Naive thymus-derived CD8-positive, alpha-beta T cell (primary cell): ENCODE measurements at regions not wholly inside any gene's neighbourhood (a gene's known extent, or its start where the extent isn't known, plus 50 kb on each side); places are given as distances from the start of the nearest gene placed in this dataset.
A peak's percentile ranks its signal among the peaks of the same experiment; 100 is the strongest.

Experiments
- ATAC-seq, 2 donors: fragments of 150-1000 bp; cut with Tn5 transposase in 1 of 2; sonication (Bioruptor Pico), chemical (Tn5 transposase) in 1 of 2; 1 replicate in 1 of 2; 2 replicates in 1 of 2; pipeline ENCODE4 v1.10.0; 2021; ENCODE audit warnings: mild to moderate bottlenecking in 2 of 2, moderate library complexity in 2 of 2
- POLR2A ChIA-PET: fragments of 350-600 bp; sonication (Branson Sonifier 250); formaldehyde crosslinking; loops from one replicate; lab custom pipeline; 2021; ENCODE audit warnings: antibody characterized with exemption; lab: Charles Lee
- DNase-seq, 10 donors: peaks; one replicate each; pipeline versions ENCODE4 v3.0.0 to v3.0.0-alpha.2; 2020 to 2022
- H3K27ac Mint-ChIP-seq, 10 donors: one replicate each; pipeline ENCODE4 v1.8.0; 2020 to 2022; ENCODE audit warnings: mild to moderate bottlenecking in 10 of 10, mixed read lengths in 10 of 10, moderate library complexity in 4 of 10, inconsistent platforms in 1 of 10
- H3K27me3 Mint-ChIP-seq, 5 donors: one replicate each; pipeline ENCODE4 v1.8.0; 2021 to 2022; ENCODE audit warnings: mixed read lengths in 5 of 5
- H3K36me3 Mint-ChIP-seq, 3 donors: one replicate each; pipeline ENCODE4 v1.8.0; 2020 to 2022; ENCODE audit warnings: mixed read lengths in 3 of 3, mild to moderate bottlenecking in 2 of 3, inconsistent platforms in 1 of 3
- H3K4me1 Mint-ChIP-seq, 4 donors: one replicate each; pipeline ENCODE4 v1.8.0; 2021 to 2022; ENCODE audit warnings: mixed read lengths in 4 of 4
- H3K4me3 Mint-ChIP-seq, 10 donors: one replicate each; pipeline ENCODE4 v1.8.0; 2020 to 2022; ENCODE audit warnings: mild to moderate bottlenecking in 10 of 10, mixed read lengths in 10 of 10, moderate library complexity in 6 of 10, inconsistent platforms in 1 of 10
- H3K9me3 Mint-ChIP-seq, 9 donors: one replicate each; pipeline ENCODE4 v1.8.0; 2020 to 2022; ENCODE audit warnings: mixed read lengths in 9 of 9, mild to moderate bottlenecking in 3 of 9, inconsistent platforms in 1 of 9, moderate library complexity in 1 of 9

DNA sequence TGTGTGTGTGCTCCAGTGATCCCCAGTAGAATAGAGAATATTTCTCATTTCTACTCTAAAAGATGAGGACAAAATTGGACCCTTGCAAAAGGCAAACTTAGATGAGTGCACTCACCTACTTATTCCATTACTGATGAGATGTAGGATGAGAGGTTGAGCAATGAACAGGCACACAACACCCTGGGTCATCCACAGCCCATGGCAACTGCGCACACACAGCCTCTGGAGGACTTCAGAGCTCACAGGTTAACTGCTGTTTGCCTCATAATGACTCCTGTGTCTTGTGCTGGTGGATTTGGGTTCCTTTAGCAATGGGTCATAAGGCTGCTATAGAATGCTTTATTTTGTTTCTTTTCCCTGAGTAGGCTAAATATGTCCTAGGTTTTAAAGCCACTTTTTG, 103.6 kb upstream of the TNFAIP3 start:
- no peak for ATAC-seq
- POLR2A ChIA-PET = no interaction called here

DNA sequence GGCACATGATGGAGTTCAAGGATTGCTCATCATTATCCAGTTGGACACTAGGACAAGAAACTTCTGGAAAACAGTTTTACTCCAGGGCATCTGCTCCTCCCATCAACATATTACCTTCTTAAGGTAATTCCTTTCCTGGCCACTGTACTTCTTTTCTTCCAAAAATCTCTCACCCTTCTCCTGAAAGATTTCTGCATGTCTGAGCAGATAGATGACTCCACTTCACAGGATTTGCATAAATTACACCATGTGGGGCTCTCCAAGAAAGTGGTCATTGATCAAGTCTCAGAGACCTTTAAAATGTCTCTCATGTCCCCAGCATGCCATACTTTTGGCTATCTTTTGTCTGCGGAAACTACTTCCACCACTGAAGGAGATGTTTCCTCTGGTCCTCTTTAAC, 103.2 kb upstream of the TNFAIP3 start:
- ATAC-seq (no peak), DNase-seq (no peak)
- Mint-ChIP-seq H3K27ac (peak overlapping the region in 2 of 10 donors; percentile 4 to 24), H3K9me3 (no peaks in the 10 kb centered on the region), H3K4me1 (peaks cover 6 to 32% (median 20%) of the 10 kb centered on the region in 4 donors), H3K36me3 (no peaks in the 10 kb centered on the region), H3K4me3 (no peak overlapping the region), H3K27me3 (no peaks in the 10 kb centered on the region)
- POLR2A ChIA-PET = no interaction called here

More for the DNA sequence above, 103.6 kb upstream of the TNFAIP3 start:
- Mint-ChIP-seq H3K27me3 (no peaks in the 10 kb centered on the region), H3K4me1 (peaks cover 6 to 27% (median 16%) of the 10 kb centered on the region in 4 donors), H3K9me3 (no peaks in the 10 kb centered on the region), H3K4me3 (no peak overlapping the region), H3K36me3 (no peaks in the 10 kb centered on the region), H3K27ac (peak overlapping the region in 2 of 10 donors; percentile 4 to 41)
- no peak for DNase-seq

DNA sequence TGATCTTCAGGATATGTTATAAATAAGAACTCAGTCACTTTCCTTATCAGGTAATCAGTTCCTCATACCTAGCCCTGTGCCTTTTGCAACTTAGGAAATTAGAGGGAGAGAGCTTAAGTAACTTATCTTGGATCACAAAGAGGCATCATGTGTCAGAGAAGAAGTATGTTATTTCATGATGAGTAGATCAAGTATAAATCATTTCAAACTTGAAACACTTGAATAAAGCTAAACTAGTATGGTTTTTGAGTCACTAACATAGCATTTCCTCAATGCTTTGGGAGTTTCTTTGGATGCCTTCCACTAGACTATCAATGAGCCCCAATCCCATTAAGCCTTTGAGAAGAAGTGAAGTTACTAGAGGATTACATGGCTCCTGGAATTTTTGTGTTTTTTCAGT, 102.6 kb upstream of the TNFAIP3 start:
- Mint-ChIP-seq H3K27ac (peak overlapping the region in 1 of 10 donors; percentile 24), H3K4me1 (peaks cover 8 to 36% (median 23%) of the 10 kb centered on the region in 4 donors), H3K27me3 (no peaks in the 10 kb centered on the region), H3K4me3 (no peak overlapping the region), H3K9me3 (no peaks in the 10 kb centered on the region), H3K36me3 (no peaks in the 10 kb centered on the region)
- POLR2A ChIA-PET = no interaction called here
- DNase-seq (no peak), ATAC-seq (no peak)

DNA sequence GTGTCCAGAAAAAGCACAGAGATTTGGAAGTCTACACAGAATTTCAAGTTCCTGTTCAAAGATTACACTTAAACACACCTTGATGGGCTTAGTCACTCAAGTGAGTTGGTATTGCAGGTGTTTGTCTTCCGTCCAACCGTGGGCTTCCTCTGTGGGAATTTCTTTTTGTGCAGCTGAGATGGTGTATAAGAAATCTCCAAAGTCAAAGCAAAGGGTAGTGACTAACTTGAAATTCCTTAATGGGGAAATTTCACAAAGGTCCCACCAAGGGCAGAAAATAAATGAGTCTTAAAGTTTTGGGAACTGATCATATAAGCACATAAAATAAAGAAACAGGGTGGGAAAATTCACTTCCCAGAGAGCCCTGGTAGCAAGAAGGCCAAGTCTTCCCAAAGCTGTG, 102.0 kb upstream of the TNFAIP3 start:
- no peak for DNase-seq
- Mint-ChIP-seq H3K4me3 (no peak overlapping the region), H3K27ac (peak overlapping the region in 1 of 10 donors; percentile 24), H3K4me1 (peaks cover 8 to 36% (median 23%) of the 10 kb centered on the region in 4 donors), H3K36me3 (no peaks in the 10 kb centered on the region), H3K9me3 (no peaks in the 10 kb centered on the region), H3K27me3 (no peaks in the 10 kb centered on the region)
- POLR2A ChIA-PET = no interaction called here
- ATAC-seq = no peak

DNA sequence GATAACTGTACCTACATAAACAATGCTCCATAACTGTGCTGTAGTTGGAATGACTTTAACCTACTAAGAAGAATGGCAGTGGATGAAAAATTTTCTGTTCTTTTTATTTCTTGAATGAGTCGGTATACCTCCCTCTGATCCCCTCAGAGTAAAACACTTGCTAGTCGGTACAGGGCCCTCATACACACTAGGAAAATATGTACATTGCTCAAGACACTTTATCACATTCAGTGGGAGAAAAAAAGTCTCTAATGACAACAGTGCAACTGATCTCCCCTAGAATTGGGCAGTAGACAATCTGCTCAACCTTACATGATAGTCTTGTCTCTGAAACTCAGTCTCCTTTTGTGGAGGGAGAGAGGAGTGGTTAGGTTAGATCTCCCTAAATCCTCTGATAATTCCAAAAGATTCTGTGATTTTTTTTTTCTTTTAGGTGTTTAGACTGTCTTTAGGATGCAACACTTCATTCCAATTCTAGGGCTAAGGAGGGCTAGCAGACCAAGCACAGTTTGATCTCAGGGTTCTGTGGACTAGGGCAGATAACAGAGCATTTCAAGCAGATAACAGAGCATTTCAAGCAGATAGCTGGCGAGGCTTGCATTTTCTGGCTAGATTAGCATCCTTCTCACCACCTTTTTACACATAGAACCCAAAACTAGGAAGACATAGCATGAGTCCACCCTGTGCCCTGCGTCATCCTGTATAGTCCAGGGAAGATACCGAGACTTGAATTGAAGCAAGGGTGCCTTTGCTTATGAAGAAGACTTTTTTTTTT, 100.3 kb upstream of the TNFAIP3 start:
- Mint-ChIP-seq H3K27me3 (no peaks in the 10 kb centered on the region), H3K9me3 (no peaks in the 10 kb centered on the region), H3K4me3 (no peak overlapping the region), H3K36me3 (no peaks in the 10 kb centered on the region), H3K27ac (peak overlapping the region in 4 of 10 donors; percentile 6 to 63 (median 44)), H3K4me1 (peaks cover 8 to 34% (median 23%) of the 10 kb centered on the region in 4 donors)
- ATAC-seq = no peak
- POLR2A ChIA-PET = no interaction called here
- no peak for DNase-seq

DNA sequence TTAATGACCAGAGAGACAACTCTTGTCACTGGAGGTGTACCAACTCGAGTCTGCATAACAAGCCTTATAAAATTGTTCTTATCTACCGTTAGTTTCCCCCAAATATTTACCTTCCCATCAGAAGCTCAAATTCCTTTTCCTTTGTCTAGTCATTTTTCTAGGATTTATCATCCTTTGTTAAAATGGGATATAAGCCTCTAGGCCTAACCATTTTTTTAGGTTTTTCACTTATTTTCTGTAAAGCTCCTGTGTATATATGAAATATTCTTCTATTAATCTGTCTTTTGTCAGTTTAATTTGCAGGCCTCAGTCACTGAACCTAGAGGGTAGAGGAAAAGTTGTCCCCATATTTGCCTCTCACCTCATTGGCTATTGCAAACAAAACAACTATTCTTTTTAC, 99.6 kb upstream of the TNFAIP3 start:
- H3K27me3 Mint-ChIP-seq = no peaks in the 10 kb centered on the region
- peaks cover 0 to 5% (median 0%) of the 10 kb centered on the region in 3 donors for H3K36me3 Mint-ChIP-seq
- DNase-seq (no peak), ATAC-seq (no peak)
- no peaks in the 10 kb centered on the region for H3K9me3 Mint-ChIP-seq
- POLR2A ChIA-PET = interaction anchor here (0.7 kb wide), 1 partner anchor 32 kb away, joined by 3 read pairs; no protein-coding TSS in a partner anchor
- peak overlapping the region in 8 of 10 donors; percentile 85 to 95 (median 92) for H3K27ac Mint-ChIP-seq
- H3K4me3 Mint-ChIP-seq = no peak overlapping the region
- H3K4me1 Mint-ChIP-seq = peaks cover 8 to 31% (median 23%) of the 10 kb centered on the region in 4 donors

DNA sequence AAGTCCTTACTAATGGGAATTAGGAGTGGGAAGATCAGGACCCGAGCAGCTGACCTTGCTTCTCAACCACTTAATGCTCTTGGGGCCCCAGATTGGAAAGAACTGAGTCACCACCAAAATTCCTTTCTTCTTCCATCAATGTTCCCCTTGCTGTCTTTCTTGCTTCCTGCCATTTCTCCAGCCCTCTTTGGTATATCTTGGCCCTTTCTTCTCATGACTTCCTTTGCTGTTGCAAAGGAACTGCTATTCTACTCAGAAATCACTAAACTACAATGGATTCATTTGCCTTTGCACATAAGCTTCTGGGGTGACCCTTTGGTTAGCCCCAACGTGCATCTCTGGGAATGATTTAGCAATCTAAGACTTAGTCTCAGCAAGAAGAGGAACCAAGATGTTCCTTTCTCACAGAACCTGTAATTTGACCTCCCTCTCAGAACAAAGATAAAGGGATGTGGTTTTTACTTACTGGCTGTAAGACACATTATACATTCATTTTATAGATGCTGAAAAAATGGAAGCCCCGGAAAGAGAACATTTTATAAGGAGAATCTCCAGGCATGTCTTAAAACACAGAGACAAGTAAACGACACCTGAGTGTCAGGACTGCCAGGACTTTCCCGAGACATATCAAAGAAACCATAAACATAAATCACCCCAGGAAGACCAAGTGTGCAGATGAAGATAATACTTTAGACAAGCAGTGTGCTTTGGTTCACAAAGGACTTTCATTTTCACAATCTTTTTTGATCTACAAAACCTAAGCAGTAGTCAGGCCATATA, 99.0 kb upstream of the TNFAIP3 start:
- peaks cover 8 to 28% (median 23%) of the 10 kb centered on the region in 4 donors for H3K4me1 Mint-ChIP-seq
- H3K9me3 Mint-ChIP-seq = peaks cover 0 to 4% (median 0%) of the 10 kb centered on the region in 9 donors
- H3K4me3 Mint-ChIP-seq = peak overlapping the region; percentile 52 to 86 (median 76)
- ATAC-seq (peak; percentile 77 to 82), DNase-seq (peak in 3 of 10 donors; percentile 29 to 49 (median 45))
- no peaks in the 10 kb centered on the region for H3K27me3 Mint-ChIP-seq
- POLR2A ChIA-PET = interaction anchor here (0.7 kb wide), 1 partner anchor 31 kb away, joined by 3 read pairs; no protein-coding TSS in a partner anchor
- H3K27ac Mint-ChIP-seq = peak overlapping the region; percentile 85 to 96 (median 92)
- H3K36me3 Mint-ChIP-seq = peaks cover 0 to 5% (median 0%) of the 10 kb centered on the region in 3 donors

DNA sequence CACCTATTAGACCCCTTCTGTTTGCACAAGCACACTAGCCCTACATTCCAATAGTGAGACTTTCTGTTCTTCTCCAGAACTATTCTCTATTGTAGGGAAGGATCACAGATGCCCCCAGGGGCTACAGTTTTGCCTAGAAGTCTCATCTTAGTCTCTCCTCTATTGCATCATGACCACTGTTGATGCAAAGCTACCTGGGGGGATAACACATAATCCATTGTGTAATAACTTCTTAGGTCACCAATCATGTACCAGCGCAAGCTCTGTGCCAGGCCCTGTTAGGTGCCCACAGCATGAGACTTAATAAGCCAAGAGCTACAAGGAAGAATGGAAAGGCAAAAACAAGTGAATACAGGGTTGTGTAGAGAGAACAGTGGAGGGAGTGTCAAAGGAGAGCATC, 98.1 kb upstream of the TNFAIP3 start:
- peak overlapping the region in 9 of 10 donors; percentile 51 to 95 (median 92) for H3K27ac Mint-ChIP-seq
- peak overlapping the region in 2 of 10 donors; percentile 43 to 81 for H3K4me3 Mint-ChIP-seq
- POLR2A ChIA-PET = no interaction called here
- H3K27me3 Mint-ChIP-seq = no peaks in the 10 kb centered on the region
- ATAC-seq (no peak), DNase-seq (no peak)
- peaks cover 0 to 5% (median 0%) of the 10 kb centered on the region in 9 donors for H3K9me3 Mint-ChIP-seq
- peaks cover 8 to 28% (median 23%) of the 10 kb centered on the region in 4 donors for H3K4me1 Mint-ChIP-seq
- peaks cover 0 to 5% (median 0%) of the 10 kb centered on the region in 3 donors for H3K36me3 Mint-ChIP-seq

DNA sequence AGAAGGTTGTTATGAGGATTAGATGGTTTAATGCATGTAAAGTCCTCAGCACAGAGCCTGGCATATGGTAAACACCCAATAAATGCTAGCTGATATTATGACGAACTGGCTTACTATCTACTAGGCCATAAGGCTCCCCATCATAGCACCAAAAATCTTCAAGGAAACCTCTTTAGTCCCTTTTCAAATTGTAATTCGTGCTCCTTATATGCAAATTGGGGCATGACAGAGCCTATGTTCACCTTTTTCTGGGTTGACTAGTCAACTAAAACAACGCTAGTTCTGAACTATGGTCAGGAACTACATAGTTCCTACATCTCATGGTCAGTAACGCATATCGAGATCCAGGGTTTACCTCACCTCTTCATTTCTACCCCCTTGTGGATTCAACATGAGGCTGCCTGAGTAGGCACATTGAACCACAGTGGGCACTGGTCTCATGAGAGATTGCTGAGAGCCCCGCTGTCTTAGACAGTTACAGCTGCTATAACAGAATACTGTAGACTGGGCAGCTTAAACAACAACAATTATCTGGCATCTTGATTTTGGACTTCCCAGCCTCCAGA, 97.2 kb upstream of the TNFAIP3 start:
- no peak for DNase-seq
- Mint-ChIP-seq H3K4me3 (no peak overlapping the region), H3K4me1 (peaks cover 8 to 32% (median 23%) of the 10 kb centered on the region in 4 donors), H3K36me3 (peaks cover 0 to 5% (median 0%) of the 10 kb centered on the region in 3 donors), H3K9me3 (peaks cover 0 to 5% (median 0%) of the 10 kb centered on the region in 9 donors), H3K27me3 (no peaks in the 10 kb centered on the region), H3K27ac (no peak overlapping the region)
- no peak for ATAC-seq
- POLR2A ChIA-PET = no interaction called here

DNA sequence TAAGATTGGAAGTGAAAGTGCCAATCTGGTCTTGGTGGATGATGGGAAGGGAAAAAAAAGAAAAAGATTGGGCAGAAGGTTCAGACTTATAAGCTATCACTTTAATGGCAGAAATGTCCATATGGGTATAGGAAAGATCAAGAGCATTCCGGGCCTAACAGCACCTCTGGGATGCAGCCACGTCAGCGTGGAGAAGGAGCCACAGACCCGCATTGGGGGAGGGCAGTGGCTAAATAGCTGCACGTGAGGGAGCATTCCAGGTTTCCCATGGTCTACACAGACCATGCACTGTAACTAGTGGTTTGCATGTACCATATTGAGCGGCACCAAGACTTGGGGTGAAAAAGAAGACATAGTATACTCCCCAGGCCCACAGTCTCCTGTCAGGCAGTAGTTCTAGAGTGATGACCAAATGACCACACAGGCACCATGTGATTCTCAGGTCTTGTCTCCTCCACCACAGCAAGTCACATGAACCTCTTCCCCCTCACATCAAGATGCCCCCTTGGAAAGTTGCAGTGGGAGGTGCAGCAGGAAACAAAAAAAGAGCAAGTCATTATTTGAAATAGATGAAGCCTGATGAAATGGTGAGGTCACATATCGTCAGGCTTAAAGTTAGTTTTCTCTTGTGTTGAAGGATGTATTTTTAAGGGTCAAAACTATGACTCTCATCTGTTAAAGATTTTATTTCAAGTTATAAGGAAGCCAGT, 94.4 kb upstream of the TNFAIP3 start:
- Mint-ChIP-seq H3K27ac (peak overlapping the region in 3 of 10 donors; percentile 3 to 59 (median 16)), H3K27me3 (no peaks in the 10 kb centered on the region), H3K36me3 (peaks cover 0 to 5% (median 0%) of the 10 kb centered on the region in 3 donors), H3K9me3 (peaks cover 0 to 5% (median 0%) of the 10 kb centered on the region in 9 donors), H3K4me3 (no peak overlapping the region), H3K4me1 (peaks cover 8 to 23% (median 15%) of the 10 kb centered on the region in 4 donors)
- DNase-seq (no peak), ATAC-seq (no peak)
- POLR2A ChIA-PET = interaction anchor here (0.6 to 1.3 kb wide), 2 partner anchors 21 to 27 kb away, joined by 4 read pairs; no protein-coding TSS in a partner anchor

DNA sequence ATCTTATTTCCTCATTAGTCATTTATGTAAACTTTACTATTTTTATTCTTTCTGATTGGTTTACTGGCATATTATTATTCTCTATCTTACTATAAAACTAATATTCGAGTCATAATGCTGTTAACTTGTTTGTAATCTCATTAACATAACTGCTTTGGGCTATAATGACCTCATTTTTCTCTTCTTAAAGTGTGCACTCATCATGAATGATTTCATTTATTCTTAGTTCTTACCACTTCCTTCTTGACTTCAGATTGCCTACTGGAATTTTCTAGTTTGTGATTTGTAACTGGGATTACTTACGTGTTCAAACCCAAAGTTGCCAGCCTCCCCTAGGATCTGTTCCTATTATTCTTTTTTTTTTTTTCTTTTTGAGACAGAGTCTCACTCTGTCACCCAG, 91.8 kb upstream of the TNFAIP3 start:
- Mint-ChIP-seq H3K4me3 (no peak overlapping the region), H3K27ac (peak overlapping the region in 1 of 10 donors; percentile 62), H3K9me3 (peaks cover 0 to 5% (median 0%) of the 10 kb centered on the region in 9 donors), H3K36me3 (peaks cover 0 to 5% (median 0%) of the 10 kb centered on the region in 3 donors), H3K4me1 (peaks cover 0 to 7% (median 0%) of the 10 kb centered on the region in 4 donors), H3K27me3 (no peaks in the 10 kb centered on the region)
- no peak for DNase-seq
- POLR2A ChIA-PET = no interaction called here
- ATAC-seq = no peak

DNA sequence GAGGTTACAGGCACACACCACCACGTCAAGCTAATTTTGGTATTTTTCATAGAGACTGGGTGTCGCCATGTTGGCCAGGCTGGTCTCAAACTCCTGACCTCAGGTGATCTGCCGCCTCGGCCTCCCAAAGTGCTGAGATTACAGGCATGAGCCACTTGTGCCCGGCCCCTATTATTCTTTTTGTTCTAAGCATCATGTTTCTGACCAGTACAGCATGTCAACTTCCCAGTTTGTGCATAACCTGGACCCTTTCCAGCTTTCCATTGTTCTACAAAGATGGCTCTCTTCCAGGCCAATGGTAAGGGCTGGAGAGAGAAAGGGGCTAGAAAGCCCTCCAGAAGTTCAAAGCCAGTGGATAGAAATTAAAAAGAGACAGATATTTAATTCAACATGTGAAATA, 91.3 kb upstream of the TNFAIP3 start:
- Mint-ChIP-seq H3K4me3 (no peak overlapping the region), H3K27ac (no peak overlapping the region), H3K9me3 (peaks cover 0 to 5% (median 0%) of the 10 kb centered on the region in 9 donors), H3K36me3 (peaks cover 0 to 5% (median 0%) of the 10 kb centered on the region in 3 donors), H3K27me3 (peaks cover 0 to 3% (median 0%) of the 10 kb centered on the region in 5 donors), H3K4me1 (peaks cover 0 to 7% (median 0%) of the 10 kb centered on the region in 4 donors)
- DNase-seq (no peak), ATAC-seq (no peak)
- POLR2A ChIA-PET = no interaction called here
